Activated CD4-positive, alpha-beta T cell treated with anti-CD3 and anti-CD28 coated beads for 24 hours (primary cell): ENCODE measurements at regions not wholly inside any gene's neighbourhood (a gene's known extent, or its start where the extent isn't known, plus 50 kb on each side); places are given as distances from the start of the nearest gene placed in this dataset.
"Not testable (repeated sequence)": the region's sequence is repeated elsewhere in the genome, so short reads cannot be mapped to it uniquely, and the experiment has no call there.

Experiments used
- DNase-seq, 2 donors: peaks; one replicate each; pipeline ENCODE4 v3.0.0-alpha.2; 2020; ENCODE audit warnings: low read depth in 2 of 2

- DNase-seq = no peak
Observed at GRCh38 chr1:219050822-219051125, 122.9 kb upstream of the LYPLAL1 start.

GRCh38 chr1:219051547-219051946, 122.1 kb upstream of the LYPLAL1 start:
- no peak for DNase-seq

- no peak for DNase-seq
Observed at GRCh38 chr1:219058891-219059820, 114.5 kb upstream of the LYPLAL1 start.

- DNase-seq = no peak
Observed at GRCh38 chr1:219060798-219061197, 112.9 kb upstream of the LYPLAL1 start.

GRCh38 chr1:219062161-219062560, 111.5 kb upstream of the LYPLAL1 start:
- no peak for DNase-seq

GRCh38 chr1:219066098-219066497, 107.6 kb upstream of the LYPLAL1 start:
- no peak for DNase-seq

GRCh38 chr1:219066631-219067349, 106.9 kb upstream of the LYPLAL1 start:
- DNase-seq = no peak

GRCh38 chr1:219067350-219067712, 106.3 kb upstream of the LYPLAL1 start:
- DNase-seq = no peak

GRCh38 chr1:219070395-219070794, 103.3 kb upstream of the LYPLAL1 start:
- DNase-seq = not testable (repeated sequence)

GRCh38 chr1:219071209-219071608, 102.5 kb upstream of the LYPLAL1 start:
- DNase-seq = no peak

- no peak for DNase-seq
Observed at GRCh38 chr1:219072329-219072728, 101.3 kb upstream of the LYPLAL1 start.

- no peak for DNase-seq
Observed at GRCh38 chr1:219074084-219074728, 99.5 kb upstream of the LYPLAL1 start.

- no peak for DNase-seq
Observed at GRCh38 chr1:219075121-219075879, 98.4 kb upstream of the LYPLAL1 start.

GRCh38 chr1:219076326-219076937, 97.2 kb upstream of the LYPLAL1 start:
- no peak for DNase-seq

- not testable (repeated sequence) for DNase-seq
Observed at GRCh38 chr1:219077767-219078166, 95.9 kb upstream of the LYPLAL1 start.

GRCh38 chr1:219081943-219082925, 91.4 kb upstream of the LYPLAL1 start:
- no peak for DNase-seq

- no peak for DNase-seq
Observed at GRCh38 chr1:219083631-219084030, 90.0 kb upstream of the LYPLAL1 start.

- no peak for DNase-seq
Observed at GRCh38 chr1:219085082-219085481, 88.6 kb upstream of the LYPLAL1 start.

GRCh38 chr1:219085988-219086387, 87.7 kb upstream of the LYPLAL1 start:
- DNase-seq = no peak

GRCh38 chr1:219086956-219087469, 86.7 kb upstream of the LYPLAL1 start:
- no peak for DNase-seq
